Islet of Langerhans (tissue), 1 donor: ENCODE measurements at regions not wholly inside any gene's neighbourhood (a gene's known extent, or its start where the extent isn't known, plus 50 kb on each side); places are given as distances from the start of the nearest gene placed in this dataset.
"Not testable (repeated sequence)": the region's sequence is repeated elsewhere in the genome, so short reads cannot be mapped to it uniquely, and the experiment has no call there.

Experiments
- FAIRE-seq: peaks from one replicate; lab custom pipeline; 2011; peaks lifted over from hg19 to GRCh38; lab: Jason Lieb, UNC

DNA sequence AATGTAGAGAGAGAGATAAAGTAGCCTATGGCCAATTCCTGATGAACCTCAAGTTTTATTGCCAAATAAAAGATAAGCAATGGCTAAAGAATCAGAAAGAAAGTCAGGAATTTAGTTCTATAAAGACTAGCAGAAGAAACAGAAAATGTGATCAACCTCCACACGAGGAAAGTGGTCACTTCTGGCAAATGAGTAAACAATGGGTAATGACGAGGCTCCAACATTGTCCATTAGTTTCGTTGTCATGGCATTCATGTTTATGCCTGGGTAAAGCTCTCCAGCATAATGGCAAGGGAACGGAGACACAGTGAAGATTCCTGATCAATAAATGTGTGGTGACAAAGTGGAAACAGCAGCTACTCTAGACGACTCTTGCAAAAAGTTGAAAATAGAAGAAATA, 341.8 kb upstream of the CTNND2 start:
- no peak for FAIRE-seq

GRCh38 chr5:12245429-12245828, 341.2 kb upstream of the CTNND2 start:
- no peak for FAIRE-seq

DNA sequence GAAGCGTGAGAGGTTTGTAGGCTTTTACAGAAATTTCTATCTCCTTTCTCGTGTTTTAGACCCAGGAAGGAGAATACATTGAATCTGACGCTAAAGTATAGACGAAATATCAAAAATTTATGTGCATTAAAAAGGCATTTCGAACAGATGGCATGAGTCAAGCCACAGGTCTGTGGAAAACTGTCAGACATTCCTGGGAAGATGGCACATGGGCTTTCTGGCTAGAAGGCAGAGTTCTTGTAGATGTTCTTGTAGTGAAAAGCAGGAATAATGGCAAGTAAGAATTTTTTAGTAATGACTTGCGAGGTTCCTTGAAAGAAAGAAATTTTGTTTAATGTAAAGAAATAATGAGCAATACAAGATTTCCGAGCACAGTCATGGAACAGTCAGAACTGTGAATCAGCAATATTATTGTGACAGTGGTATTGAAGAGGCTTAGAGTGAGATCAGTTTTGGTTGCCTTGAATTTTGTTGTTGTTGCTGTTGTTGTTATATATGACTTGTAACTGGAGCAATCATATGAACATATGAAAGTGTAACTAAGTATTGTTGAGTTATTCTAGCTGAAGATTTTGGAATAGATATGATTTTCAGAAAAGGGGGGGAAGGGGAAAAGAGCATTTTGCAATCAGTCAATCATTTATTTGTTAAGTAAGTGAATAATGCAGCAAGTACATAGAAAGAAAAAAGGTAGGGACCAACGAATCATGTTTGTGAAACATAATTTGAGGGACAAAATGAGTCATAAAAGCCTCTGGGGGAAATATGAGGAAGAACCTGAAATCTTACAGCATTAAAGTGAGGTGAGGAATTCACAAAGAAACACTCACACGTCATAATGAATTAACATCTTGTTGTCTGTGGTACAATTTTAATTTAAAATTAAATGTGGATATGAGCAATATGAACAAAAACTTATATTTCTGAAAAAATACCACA, 339.0 kb upstream of the CTNND2 start:
- no peak for FAIRE-seq

- no peak for FAIRE-seq
These were observed 333.8 kb upstream of the CTNND2 start for GRCh38 chr5:12237837-12238575.

DNA sequence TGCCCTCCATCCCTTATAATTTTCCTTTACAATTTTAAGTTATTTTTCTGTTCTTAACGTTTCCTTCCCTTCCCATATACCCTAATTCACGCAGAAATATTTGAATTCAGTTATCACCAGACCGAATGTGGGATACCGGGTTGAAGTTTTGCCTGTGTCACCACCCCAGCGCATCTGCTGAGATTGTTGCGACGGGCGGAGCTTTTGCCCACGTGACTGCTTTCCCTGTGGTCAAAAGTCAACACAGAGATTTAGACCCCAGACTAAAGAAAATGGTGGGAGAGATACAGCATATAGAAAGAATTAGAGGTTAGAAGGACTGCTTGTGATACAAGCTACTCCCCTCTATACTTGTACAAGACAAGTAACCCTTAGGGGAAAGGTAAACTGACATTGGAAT, 326.4 kb upstream of the CTNND2 start:
- FAIRE-seq, result no peak

DNA sequence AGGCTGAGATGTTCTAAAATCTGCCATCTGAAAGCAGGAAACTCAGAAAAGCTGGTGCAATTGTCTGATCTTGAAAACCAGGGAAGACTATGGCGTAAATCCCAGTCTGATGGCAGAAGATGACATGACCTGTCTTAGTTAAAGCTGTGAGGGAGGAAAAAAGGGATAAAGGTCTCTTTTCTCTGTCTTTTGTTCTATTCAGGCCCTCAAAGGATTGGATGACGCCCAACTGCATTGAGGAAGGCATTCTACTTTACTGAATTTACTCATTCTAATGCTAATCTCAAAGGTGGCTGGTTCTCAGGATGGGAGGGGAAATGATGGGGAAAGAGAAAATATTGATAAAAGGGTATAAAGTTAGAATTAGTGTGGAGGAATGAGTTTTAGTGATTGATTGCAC, 312.8 kb upstream of the CTNND2 start:
- no peak for FAIRE-seq

DNA sequence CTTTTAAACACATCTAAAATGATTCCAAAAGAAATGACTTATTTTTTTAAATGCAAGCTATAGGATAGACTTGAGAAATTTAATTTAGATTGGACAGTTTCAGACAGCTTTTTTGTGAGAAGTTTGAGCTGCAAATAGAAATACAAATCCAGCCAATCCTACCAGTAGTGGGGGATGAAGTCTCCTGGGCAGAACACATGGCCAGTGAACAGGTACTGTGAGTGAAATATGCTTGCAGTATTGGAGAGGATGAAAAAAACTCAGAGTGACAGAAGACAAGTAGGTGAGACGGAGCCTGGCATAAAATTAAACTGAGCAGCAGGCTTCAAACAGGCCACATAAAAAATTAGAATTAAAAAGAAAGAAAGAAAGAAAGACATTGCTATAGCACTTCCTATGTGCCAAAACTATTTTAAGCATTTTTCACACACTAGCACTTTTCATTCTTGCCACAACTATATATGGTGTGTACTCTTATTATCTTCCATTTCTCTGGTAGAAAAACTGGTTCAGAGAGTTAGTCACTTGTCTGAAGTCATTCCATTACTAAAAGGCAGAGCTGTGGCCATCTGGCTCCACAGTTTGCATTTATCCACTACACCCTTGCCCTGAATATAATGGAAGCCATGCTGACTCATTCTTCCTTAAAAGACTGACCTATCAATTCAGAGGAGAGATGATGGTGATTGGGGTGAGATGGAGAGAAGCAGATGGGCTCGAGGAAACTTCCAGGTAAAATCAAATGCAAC, 310.2 kb upstream of the CTNND2 start:
- no peak for FAIRE-seq

DNA sequence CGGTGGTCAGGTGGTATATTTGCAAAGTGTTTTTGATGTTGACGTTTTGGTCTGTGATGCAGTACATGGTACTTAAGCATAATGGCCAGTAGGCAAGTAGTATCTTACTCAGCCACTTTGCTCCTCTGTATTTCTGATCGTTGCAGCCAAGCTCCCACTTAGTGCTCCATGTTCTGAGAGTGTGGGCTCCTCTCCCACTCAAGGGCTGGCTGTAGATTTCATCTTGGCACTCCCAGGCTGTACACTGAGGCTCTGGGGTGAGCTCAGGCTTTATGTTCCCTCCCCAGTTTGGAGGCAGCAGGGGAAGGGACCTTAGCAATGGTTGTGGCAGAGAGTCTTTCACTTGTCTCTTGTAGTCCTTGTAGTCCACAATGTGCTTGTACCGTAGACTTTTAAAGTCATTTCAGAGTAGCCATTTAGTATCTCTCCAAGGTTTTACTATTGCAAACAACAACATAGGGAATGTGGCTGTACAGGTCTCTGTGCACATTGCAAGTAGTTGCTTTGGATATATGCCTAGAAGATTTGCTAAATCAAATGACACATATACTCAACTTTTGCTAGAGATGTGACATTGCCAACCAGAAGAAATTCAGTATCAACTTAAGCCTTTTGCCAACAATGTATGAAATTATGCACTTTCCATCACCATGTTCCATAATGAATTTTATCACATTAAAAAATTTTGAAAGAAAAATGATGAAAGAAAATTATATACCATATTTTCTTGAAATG, 304.3 kb upstream of the CTNND2 start:
- no peak for FAIRE-seq

GRCh38 chr5:12204761-12205160, 300.5 kb upstream of the CTNND2 start:
- FAIRE-seq, result no peak

GRCh38 chr5:12193536-12193935, 289.3 kb upstream of the CTNND2 start:
- FAIRE-seq, result no peak

DNA sequence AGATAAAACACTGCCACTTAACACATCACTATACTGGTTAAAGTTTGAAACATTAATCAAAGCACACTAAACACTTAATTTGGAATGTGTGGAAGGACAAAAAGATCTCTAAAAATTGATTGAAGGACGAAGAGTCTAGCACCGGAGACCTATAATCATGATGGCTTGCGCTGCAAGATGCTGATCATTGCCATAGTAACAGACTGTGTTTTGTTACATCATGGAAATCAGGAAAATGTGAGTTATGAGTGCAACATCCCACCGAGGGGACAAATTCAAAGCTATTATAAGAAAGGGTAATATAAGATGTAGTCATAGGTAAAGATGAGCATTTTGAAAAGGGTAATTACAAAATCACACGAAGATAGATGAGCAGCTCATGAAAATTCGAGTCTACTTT, 278.8 kb upstream of the CTNND2 start:
- no peak for FAIRE-seq

DNA sequence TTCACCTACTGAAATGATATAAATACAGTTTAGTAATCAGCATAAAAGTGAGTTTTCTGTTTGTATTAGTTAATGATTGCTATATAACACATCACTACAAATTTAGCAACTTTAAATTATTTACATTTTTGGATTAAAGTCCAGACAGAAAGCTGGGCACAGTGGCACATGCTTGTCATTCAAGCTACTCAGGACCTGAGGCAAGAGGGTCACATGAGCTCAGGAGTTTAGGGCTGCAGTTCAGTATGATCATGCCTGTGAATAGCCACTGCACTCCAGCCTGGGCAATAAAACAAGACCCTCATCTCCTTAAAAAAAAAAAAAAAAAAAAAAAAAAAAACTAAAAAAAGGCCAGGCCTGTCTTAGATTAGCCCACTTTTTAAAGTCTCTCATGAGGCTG, 273.6 kb upstream of the CTNND2 start:
- no peak for FAIRE-seq

- no peak for FAIRE-seq
These were observed 273.0 kb upstream of the CTNND2 start for GRCh38 chr5:12177225-12177624.

- no peak for FAIRE-seq
These were observed 271.8 kb upstream of the CTNND2 start for GRCh38 chr5:12175914-12176585.

DNA sequence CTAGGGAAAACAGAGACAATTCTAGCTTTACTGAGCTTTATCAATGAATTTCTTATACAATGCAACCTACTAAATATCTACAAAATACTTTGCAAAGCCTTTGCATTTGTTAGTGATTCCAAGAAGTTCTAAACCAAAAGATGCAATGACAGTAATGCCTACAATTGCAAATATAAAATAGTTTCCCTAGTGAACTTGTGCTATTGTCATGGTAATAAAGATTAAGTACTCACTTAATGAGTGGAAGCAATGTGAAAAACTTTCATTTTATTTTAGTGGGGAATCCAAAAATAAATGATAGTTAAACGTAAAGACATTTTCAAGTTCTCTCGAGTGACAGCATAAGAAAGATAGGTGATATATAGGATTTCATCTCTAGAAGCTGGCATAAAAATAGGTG, 270.5 kb upstream of the CTNND2 start:
- no peak for FAIRE-seq

DNA sequence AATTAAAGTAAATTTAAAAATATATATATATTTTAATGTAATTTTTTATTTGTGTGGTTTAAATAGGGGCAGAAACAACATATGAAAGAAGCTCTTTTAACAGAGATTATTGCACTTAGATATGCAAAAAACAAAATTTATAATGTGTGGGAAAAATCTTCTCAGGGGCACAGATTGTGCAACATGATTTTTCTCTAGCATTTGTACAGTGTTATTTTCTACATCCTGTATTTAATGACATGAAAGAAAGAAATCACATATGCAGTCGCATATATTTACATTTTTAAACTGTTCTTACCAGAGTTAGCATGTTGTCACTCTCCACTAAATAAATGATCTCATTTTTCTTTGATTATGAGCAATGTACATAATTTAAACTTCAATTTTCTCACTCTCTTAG, 265.3 kb upstream of the CTNND2 start:
- FAIRE-seq, result no peak

- no peak for FAIRE-seq
These were observed 258.6 kb upstream of the CTNND2 start for GRCh38 chr5:12162863-12163262.

GRCh38 chr5:12147513-12147912, 243.3 kb upstream of the CTNND2 start:
- FAIRE-seq, result no peak

- FAIRE-seq, result no peak
These were observed 237.2 kb upstream of the CTNND2 start for GRCh38 chr5:12141496-12141895.

GRCh38 chr5:12133520-12133919, 229.3 kb upstream of the CTNND2 start:
- no peak for FAIRE-seq

- FAIRE-seq, result not testable (repeated sequence)
These were observed 226.8 kb upstream of the CTNND2 start for GRCh38 chr5:12131020-12131419.

GRCh38 chr5:12125895-12126294, 221.6 kb upstream of the CTNND2 start:
- FAIRE-seq, result no peak
